Gastrocnemius medialis (tissue), 4 donors: ENCODE measurements at regions not wholly inside any gene's neighbourhood (a gene's known extent, or its start where the extent isn't known, plus 50 kb on each side); places are given as distances from the start of the nearest gene placed in this dataset.

Experiments
- POLR2A ChIP-seq, 2 donors: fragments of 450-650 bp; IDR thresholded peaks; one replicate each; pipeline ENCODE4 v1.6.1; 2017; ENCODE audit warnings: antibody characterized with exemption in 2 of 2, mild to moderate bottlenecking in 2 of 2, moderate library complexity in 2 of 2
- TF ChIP-seq, protein P1 (sequence below), 5 experiments: fragments of 450-650 bp in 3 of 5; fragments of 200-600 bp in 2 of 5; sonication (generic) in 2 of 5; IDR thresholded peaks in 4 of 5; conservative IDR thresholded peaks in 1 of 5; 1 replicate in 4 of 5; 2 replicates in 1 of 5; pipeline ENCODE4 v1.5.1; 2016 to 2019; ENCODE audit warnings: antibody characterized with exemption in 5 of 5, mild to moderate bottlenecking in 3 of 5, moderate library complexity in 3 of 5

DNA sequence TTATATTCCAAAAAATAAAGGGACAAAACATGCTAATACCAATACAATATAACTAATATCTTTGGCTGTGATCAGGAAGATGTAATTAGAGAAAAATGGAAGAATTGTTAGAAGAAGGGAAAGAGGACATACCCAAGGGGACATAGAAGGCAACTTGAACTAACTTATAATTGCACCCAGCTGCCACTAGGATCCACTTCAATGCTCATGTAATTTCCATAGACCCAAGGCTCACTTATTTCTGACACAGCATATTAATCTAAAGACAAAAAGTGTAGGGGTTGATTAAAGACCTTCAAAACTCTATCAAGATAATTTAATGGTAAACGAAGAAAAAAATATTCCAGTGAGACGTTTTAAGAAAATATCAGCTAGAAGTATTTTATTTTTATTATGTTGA, 396.0 kb upstream of the ADGRB3 start:
- TF ChIP-seq POLR2A (IDR thresholded peaks at IDR 0.05) = no peak
- TF ChIP-seq, protein P1, sequence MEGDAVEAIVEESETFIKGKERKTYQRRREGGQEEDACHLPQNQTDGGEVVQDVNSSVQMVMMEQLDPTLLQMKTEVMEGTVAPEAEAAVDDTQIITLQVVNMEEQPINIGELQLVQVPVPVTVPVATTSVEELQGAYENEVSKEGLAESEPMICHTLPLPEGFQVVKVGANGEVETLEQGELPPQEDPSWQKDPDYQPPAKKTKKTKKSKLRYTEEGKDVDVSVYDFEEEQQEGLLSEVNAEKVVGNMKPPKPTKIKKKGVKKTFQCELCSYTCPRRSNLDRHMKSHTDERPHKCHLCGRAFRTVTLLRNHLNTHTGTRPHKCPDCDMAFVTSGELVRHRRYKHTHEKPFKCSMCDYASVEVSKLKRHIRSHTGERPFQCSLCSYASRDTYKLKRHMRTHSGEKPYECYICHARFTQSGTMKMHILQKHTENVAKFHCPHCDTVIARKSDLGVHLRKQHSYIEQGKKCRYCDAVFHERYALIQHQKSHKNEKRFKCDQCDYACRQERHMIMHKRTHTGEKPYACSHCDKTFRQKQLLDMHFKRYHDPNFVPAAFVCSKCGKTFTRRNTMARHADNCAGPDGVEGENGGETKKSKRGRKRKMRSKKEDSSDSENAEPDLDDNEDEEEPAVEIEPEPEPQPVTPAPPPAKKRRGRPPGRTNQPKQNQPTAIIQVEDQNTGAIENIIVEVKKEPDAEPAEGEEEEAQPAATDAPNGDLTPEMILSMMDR (IDR thresholded peaks at IDR 0.05 in 4 of 5, conservative IDR thresholded peaks at IDR 0.05 in 1 of 5) = no peak
